GM18511 (cell line): ENCODE measurements at regions not wholly inside any gene's neighbourhood (a gene's known extent, or its start where the extent isn't known, plus 50 kb on each side); places are given as distances from the start of the nearest gene placed in this dataset.
"Not testable (repeated sequence)": the region's sequence is repeated elsewhere in the genome, so short reads cannot be mapped to it uniquely, and the experiment has no call there.

ENCODE experiments used
- ATAC-seq: cut with Tn5 transposase; IDR thresholded peaks from one replicate; pipeline ENCODE4 v1.9.1; 2021; ENCODE audit warnings: mild to moderate bottlenecking, moderate library complexity; ENCODE audit not compliant: unreplicated experiment

- not testable (repeated sequence) for ATAC-seq
Observed at GRCh38 chr15:31723019-31723418, 307.3 kb upstream of the CHRNA7 start.

DNA sequence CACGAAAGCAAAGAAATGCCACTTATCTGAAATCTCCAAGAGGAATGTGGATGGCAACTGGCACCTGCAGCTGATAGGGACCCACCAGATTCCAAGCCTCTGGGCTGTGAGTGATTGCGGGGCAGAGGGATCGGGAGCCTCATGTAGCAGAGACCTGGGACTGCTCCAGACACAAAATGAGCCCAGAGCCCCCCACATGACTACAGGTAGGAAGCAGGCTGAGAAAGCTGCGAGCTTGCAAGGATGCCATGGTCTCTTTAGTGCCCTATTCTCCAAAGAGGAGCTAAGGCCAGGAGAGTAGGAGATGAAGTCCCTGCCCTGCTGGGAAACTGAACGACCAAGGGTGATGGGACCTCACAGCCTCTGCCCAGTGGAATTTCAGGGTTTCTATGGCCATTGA is 305.4 kb upstream of the CHRNA7 start:
- not testable (repeated sequence) for ATAC-seq

- not testable (repeated sequence) for ATAC-seq
Observed at GRCh38 chr15:31725619-31726018, 304.7 kb upstream of the CHRNA7 start.

DNA sequence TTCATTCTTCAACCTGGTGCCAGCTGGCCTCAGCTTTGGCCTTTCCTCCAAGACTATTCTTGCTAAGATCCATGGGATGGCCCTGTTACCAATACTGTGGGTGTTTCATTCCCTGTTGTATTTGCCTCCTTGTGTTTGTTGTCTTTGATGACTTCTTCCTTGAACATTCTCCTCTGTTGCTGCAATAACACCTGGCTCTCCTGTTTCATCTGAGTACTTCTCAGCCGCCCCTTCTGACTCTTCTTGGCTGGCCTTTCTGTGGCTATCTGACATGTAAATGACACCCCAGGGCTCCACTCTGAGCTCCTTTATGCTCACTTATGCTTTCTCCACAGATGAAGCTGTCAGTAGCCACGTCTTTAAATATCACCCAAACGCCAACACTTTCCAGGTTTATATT is 302.7 kb upstream of the CHRNA7 start:
- ATAC-seq: no peak

DNA sequence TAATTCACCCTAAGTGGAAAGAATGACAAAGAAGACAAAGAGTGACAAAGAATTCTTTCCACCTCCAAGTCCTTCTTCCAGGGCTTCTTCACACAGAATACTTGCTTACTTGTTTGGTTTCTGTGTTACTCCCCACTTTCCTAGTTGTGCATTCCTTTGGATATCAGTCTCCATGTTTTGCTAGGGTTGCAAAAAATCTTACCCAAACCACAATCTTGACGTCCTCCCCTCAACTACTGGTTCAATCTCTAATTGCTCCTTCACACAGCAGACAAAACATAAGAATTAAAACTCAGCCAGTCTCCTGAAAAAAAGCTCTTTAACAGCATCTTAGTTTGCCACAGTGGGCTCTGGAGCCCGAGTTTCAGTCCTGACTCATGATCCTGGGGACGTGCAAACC is 297.6 kb upstream of the CHRNA7 start:
- ATAC-seq: no peak

DNA sequence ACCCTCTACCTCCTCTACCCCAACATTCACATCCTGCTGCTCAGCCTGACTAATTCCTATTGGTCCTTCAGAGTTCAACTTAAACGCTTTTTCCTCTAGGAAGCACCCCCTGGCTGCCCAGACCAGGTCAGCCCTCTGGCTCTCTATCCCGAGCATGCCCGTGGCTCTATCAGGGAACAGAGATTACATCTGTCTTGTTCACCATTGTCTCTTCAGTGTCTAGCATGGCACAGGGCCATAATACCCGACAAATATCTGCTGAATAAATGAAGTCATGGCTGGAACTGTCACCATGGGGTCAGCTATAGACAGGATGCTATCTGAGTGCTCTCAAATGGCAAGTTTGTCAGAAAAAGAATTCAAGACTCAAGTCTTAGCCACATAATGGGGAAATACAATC is 296.9 kb upstream of the CHRNA7 start:
- no peak for ATAC-seq

DNA sequence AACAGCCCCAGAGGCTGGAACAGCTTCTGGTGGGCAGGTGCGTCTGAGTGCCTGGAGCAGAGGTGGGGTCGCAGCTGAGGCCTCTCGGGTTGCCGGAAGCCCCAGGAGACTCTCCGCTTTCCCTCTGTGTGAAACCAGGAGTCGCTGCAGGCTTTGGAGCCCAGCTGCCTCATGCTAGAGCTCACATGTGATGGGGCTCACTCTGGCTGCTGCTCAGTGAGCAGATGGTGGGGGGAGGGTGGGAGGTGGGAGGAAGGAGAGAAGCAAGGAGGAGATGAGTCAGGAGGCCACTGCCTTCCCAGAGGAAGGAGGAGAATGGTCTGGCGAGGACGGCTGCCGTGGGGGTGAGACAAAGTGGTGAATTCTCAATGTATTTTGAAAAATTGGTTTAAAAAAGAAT is 290.1 kb upstream of the CHRNA7 start:
- ATAC-seq: no peak

DNA sequence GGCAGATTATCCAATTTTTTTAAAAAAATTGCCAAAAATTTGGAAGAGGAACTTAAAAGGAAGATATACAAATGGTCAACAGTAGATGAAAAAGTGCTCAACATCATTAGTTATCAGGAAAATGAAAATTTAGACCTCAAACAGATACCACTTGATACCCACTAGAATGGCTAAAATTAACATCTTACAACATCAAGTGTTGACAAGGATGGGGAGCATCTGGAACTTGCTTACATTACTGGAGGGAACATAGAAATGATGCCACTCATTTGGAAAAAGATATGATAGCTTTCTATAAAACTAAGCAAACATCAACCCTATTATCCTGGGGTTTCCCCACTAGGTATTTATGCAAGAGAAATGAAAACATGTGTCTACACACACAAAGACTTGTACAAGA is 284.5 kb upstream of the CHRNA7 start:
- ATAC-seq: no peak

DNA sequence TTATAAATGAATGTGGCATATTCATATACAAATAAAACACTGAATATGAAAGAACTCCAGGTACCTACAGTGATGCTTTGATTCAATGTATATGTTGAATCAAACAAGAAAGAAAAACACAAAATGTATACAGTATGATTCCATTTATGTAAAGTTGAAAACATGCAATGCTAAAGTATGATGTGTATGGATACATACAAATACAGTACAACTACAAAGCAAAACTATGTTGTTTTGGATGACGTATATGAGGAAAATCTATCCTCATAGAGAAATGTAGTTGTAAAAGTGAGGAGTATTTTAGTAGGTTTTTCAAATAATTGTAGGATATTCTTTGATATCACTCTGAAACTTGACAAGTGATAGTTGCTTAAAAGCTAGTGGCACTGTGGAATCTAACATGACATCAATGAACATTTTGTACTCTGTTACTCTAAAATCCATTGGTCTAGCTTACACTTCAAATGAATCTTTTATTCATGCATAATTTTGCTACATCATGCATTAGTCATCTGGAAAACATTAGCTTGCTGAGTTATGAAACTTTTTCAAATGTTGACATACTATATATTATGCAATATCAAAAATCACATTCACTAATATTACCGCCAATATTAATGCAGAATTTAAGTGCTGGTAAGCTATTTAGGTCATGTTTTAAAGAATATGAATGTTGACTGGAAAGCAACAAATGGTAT is 278.1 kb upstream of the CHRNA7 start:
- no peak for ATAC-seq

- no peak for ATAC-seq
Observed at GRCh38 chr15:31752905-31753304, 277.4 kb upstream of the CHRNA7 start.

GRCh38 chr15:31758126-31758525 is 272.2 kb upstream of the CHRNA7 start:
- ATAC-seq: no peak

- ATAC-seq: no peak
Observed at GRCh38 chr15:31768055-31768454, 262.3 kb upstream of the CHRNA7 start.

GRCh38 chr15:31774045-31774444 is 256.3 kb upstream of the CHRNA7 start:
- ATAC-seq: no peak

- no peak for ATAC-seq
Observed at GRCh38 chr15:31776039-31776438, 254.3 kb upstream of the CHRNA7 start.

DNA sequence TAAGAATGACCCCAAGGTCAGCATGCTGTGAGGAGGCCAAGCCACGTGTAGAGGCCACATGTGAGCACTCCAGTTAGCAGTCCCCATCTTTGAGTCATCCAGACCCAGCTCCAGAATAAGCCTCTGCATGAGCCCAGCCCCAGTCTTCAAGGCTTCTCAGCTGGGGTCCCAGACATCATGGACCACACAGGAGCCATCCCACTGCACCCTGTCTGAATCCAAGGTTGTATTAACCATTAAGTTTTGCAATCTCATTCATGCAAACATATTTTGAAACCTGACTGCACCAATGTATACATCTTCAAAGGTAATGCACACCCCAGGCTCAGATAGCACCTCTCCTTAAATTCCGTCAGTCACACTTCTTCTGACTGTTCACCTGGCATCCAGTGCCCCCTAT is 249.1 kb upstream of the CHRNA7 start:
- ATAC-seq: no peak

DNA sequence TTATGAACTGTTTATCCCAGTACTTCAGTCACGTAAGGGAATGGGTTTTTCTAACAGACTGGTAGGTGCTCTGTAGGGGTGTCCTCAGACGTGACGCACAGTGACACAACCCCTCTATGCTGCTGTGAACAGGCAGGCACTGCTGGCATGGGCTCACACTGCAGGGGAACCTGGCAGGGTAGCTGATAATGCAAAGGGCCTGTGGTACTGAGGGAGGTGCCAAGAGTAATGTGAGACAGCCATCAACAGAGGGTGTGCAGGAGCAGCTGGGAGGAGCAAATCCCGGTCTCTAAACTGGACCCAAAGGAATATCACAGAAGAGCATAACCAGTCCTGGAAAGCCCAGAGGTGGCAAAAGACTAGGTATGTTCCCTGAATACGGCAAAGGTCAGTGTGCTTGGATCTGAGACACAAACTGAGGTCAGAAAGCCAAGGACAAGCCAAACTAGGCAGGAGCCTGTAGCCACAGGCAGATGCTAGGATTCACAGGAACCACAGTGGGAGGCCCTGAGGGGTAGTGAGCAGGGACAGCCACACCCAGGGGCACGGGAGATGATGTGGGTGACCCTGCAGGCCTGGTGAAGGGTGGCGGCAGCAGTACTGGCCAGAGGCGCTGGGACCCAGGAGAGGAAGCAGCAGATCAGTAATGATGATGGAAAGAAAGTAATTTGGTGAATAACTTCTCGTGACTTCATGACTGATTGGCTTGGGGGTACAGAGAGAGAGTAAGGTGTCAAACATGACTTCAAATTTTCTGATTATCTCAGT is 248.1 kb upstream of the CHRNA7 start:
- ATAC-seq: no peak

DNA sequence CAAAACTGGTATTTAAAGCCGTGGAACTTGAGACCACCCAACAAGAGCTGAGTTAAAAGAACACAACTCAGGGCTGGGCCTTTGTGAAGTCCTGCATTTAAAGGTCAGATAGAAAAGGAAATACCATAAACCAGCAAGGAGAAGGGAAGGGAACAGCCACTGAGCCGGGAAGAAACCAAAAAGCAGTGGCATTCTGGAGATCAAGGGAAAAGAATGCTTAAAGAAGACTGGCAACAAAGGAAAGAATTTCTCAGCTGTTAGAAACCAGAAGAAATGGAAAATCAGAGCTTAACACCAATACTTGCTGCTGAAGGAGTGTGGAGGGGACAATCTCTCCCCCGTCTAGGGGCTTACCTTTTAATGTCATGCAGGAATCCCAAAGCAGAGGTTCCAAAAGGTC is 247.4 kb upstream of the CHRNA7 start:
- no peak for ATAC-seq

- ATAC-seq: no peak
Observed at GRCh38 chr15:31786360-31786759, 244.0 kb upstream of the CHRNA7 start.

GRCh38 chr15:31788104-31788503 is 242.2 kb upstream of the CHRNA7 start:
- no peak for ATAC-seq

DNA sequence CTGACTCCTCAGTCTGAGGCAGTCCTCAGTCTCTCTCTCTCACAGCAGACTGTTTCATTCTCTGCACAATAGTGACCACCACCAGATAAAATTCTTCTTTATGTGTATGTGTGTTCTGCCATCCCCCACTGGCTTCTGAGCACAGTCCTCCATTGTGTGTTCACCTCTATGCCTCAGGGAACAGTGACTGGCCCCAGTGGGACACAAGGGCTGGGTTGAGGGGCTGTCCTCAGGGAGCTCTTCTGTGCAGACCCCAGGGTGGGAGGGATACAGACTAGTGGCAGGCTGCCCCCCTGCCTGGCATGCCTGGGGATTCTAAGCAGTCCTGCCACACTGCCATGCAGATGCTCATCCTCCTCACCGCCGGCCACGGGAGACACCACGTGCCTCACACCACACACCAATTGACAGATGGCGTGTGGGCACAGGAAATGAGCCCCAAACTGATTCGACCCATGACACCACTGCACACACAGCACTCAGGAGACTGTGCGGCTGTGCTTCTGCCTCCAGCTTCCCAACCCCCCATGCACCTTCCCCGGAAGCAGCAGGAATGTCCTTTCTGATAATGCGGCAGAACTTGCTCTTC is 237.6 kb upstream of the CHRNA7 start:
- no peak for ATAC-seq

GRCh38 chr15:31799319-31799714 is 231.0 kb upstream of the CHRNA7 start:
- no peak for ATAC-seq

DNA sequence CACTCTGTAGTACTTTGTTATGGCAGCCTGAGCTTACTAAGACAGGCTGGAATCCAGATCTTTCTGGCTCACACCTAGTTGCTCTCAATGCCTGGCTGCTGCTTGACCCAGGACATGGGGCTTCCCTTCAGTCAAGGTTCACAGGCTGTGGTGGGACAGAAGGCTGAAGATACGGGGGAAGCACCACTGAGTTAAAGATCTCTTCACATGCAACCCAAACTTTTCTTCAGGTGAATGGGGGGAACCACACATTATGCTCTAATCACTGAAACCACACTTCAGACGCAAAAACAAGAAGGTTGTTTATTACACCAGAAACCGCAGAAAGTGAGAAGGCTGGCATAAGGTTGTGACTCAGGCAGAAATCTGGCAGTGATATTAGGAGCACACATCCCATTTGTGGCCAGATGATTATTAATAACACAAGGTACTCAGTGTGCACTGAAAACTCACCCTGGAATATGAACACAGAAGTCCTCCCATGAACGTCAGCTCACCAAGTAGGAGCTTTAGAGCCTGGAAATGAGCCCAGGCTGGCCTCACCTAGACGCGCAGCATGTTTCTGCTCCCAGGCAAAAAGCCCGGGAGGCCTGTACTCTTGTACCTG is 230.5 kb upstream of the CHRNA7 start:
- peak; percentile 91 for ATAC-seq
